Omental fat pad (tissue), 3 donors: ENCODE measurements at regions not wholly inside any gene's neighbourhood (a gene's known extent, or its start where the extent isn't known, plus 50 kb on each side); places are given as distances from the start of the nearest gene placed in this dataset.
A peak's percentile ranks its signal among the peaks of the same experiment; 100 is the strongest.

Experiments used
- ATAC-seq: fragments of 150-250 bp; one replicate; pipeline ENCODE4 v1.9.1; 2016; ENCODE audit warnings: mild to moderate bottlenecking, moderate library complexity; ENCODE audit not compliant: low FRiP score
- DNase-seq: peaks from one replicate; pipeline ENCODE4 v3.0.0-alpha.2; 2019; ENCODE audit warnings: low spot score
- CTCF ChIP-seq, 3 donors: fragments of 450-650 bp; IDR thresholded peaks; one replicate each; pipeline ENCODE4 v1.5.1; 2016 to 2017; ENCODE audit warnings: antibody characterized with exemption in 3 of 3, mild to moderate bottlenecking in 3 of 3, moderate library complexity in 2 of 3

- ATAC-seq (no peak), DNase-seq (no peak)
- TF ChIP-seq CTCF (IDR thresholded peaks at IDR 0.05) = no peak
Observed at GRCh38 chr3:10620833-10621082, 115.4 kb upstream of the ATP2B2 start.

GRCh38 chr3:10623578-10624275 is 118.3 kb upstream of the ATP2B2 start:
- ATAC-seq (no peak), DNase-seq (no peak)
- TF ChIP-seq CTCF (IDR thresholded peaks at IDR 0.05) = no peak

- DNase-seq (no peak), ATAC-seq (no peak)
- TF ChIP-seq CTCF (IDR thresholded peaks at IDR 0.05) = no peak
Observed at GRCh38 chr3:10625323-10625722, 119.9 kb upstream of the ATP2B2 start.

GRCh38 chr3:10627884-10628572 is 122.6 kb upstream of the ATP2B2 start:
- no peak for TF ChIP-seq CTCF (IDR thresholded peaks at IDR 0.05)
- DNase-seq = no peak
- ATAC-seq = peak; percentile 22

- no peak for DNase-seq
- TF ChIP-seq CTCF (IDR thresholded peaks at IDR 0.05) = no peak
- no peak for ATAC-seq
Observed at GRCh38 chr3:10628891-10629670, 123.7 kb upstream of the ATP2B2 start.

GRCh38 chr3:10629671-10630040 is 124.3 kb upstream of the ATP2B2 start:
- ATAC-seq = no peak
- no peak for DNase-seq
- no peak for TF ChIP-seq CTCF (IDR thresholded peaks at IDR 0.05)
